Natural killer cell (primary cell): ENCODE measurements at regions not wholly inside any gene's neighbourhood (a gene's known extent, or its start where the extent isn't known, plus 50 kb on each side); places are given as distances from the start of the nearest gene placed in this dataset.

Experiments used
- ATAC-seq, 3 donors: fragments of 150-1000 bp in 2 of 3; fragments of 200-7000 bp in 1 of 3; cut with Tn5 transposase; 1 replicate in 1 of 3; 2 replicates in 2 of 3; pipeline ENCODE4 v1.10.0; 2021; ENCODE audit warnings: mild to moderate bottlenecking in 2 of 3, moderate library complexity in 2 of 3
- DNase-seq, 2 donors: peaks; one replicate each; pipeline versions ENCODE4 v3.0.0 to v3.0.0-alpha.2; 2013 to 2021; ENCODE audit warnings: mixed read lengths in 1 of 2
- H3K27ac ChIP-seq: one replicate; pipeline ENCODE4 v1.5.1; 2013; ENCODE audit warnings: mild to moderate bottlenecking, low read length
- H3K27me3 ChIP-seq: one replicate; pipeline ENCODE4 v1.6.1; 2013; ENCODE audit warnings: low read length; ENCODE audit not compliant: control insufficient read depth, insufficient read depth
- H3K36me3 ChIP-seq: one replicate; pipeline ENCODE4 v1.6.1; 2013; ENCODE audit warnings: low read length; ENCODE audit not compliant: control insufficient read depth, insufficient read depth
- H3K4me1 ChIP-seq: one replicate; pipeline ENCODE4 v1.6.1; 2013; ENCODE audit warnings: low read length; ENCODE audit not compliant: control insufficient read depth, insufficient read depth
- H3K4me3 ChIP-seq: one replicate; pipeline ENCODE4 v1.5.1; 2013; ENCODE audit warnings: low read length
- H3K9me3 ChIP-seq: one replicate; pipeline ENCODE4 v1.6.1; 2013; ENCODE audit warnings: low read length; ENCODE audit not compliant: control insufficient read depth, insufficient read depth
- H3K27ac Mint-ChIP-seq, 2 donors: one replicate each; pipeline ENCODE4 v1.8.0; 2022; ENCODE audit warnings: mild to moderate bottlenecking in 2 of 2, mixed read lengths in 2 of 2, moderate library complexity in 1 of 2
- H3K27me3 Mint-ChIP-seq, 2 donors: one replicate each; pipeline ENCODE4 v1.8.0; 2022; ENCODE audit warnings: low read depth in 2 of 2, mixed read lengths in 2 of 2
- H3K36me3 Mint-ChIP-seq: one replicate; pipeline ENCODE4 v1.8.0; 2022; ENCODE audit warnings: mixed read lengths
- H3K4me1 Mint-ChIP-seq, 2 donors: one replicate each; pipeline ENCODE4 v1.8.0; 2022; ENCODE audit warnings: mixed read lengths in 2 of 2
- H3K4me3 Mint-ChIP-seq: one replicate; pipeline ENCODE4 v1.8.0; 2022; ENCODE audit warnings: mild to moderate bottlenecking, moderate library complexity, mixed read lengths
- H3K9me3 Mint-ChIP-seq, 2 donors: one replicate each; pipeline ENCODE4 v1.8.0; 2022; ENCODE audit warnings: mixed read lengths in 2 of 2
- WGBS: methylation state at CpG from one replicate; pipeline ENCODE4 v1.1.7; 2013; ENCODE audit warnings: missing lambda C conversion rate; ENCODE audit not compliant: insufficient coverage; 5-methylcytosine and 5-hydroxymethylcytosine counted together
- intact Hi-C: fragments of 100-400 bp; cut with micrococcal nuclease; formaldehyde crosslinking; loops from one replicate; pipeline ENCODE4 v1.14.2; 2022
- TF ChIP-seq, protein P1 (sequence below): fragments of 200-600 bp; IDR thresholded peaks from one replicate; pipeline ENCODE4 v1.8.0; 2022; ENCODE audit warnings: antibody characterized with exemption

- Histone ChIP-seq H3K36me3 (no peaks in the 10 kb centered on the region), H3K27ac (no peak overlapping the region), H3K27me3 (no peaks in the 10 kb centered on the region), H3K9me3 (no peaks in the 10 kb centered on the region), H3K4me3 (no peak overlapping the region), H3K4me1 (no peaks in the 10 kb centered on the region)
- no peak overlapping the region for H3K4me3 Mint-ChIP-seq
- H3K27me3 Mint-ChIP-seq: peaks cover 4 to 14% of the 10 kb centered on the region in 2 donors
- H3K9me3 Mint-ChIP-seq: no peaks in the 10 kb centered on the region
- ATAC-seq (no peak), DNase-seq (no peak)
- no peak overlapping the region for H3K27ac Mint-ChIP-seq
- TF ChIP-seq, protein P1, sequence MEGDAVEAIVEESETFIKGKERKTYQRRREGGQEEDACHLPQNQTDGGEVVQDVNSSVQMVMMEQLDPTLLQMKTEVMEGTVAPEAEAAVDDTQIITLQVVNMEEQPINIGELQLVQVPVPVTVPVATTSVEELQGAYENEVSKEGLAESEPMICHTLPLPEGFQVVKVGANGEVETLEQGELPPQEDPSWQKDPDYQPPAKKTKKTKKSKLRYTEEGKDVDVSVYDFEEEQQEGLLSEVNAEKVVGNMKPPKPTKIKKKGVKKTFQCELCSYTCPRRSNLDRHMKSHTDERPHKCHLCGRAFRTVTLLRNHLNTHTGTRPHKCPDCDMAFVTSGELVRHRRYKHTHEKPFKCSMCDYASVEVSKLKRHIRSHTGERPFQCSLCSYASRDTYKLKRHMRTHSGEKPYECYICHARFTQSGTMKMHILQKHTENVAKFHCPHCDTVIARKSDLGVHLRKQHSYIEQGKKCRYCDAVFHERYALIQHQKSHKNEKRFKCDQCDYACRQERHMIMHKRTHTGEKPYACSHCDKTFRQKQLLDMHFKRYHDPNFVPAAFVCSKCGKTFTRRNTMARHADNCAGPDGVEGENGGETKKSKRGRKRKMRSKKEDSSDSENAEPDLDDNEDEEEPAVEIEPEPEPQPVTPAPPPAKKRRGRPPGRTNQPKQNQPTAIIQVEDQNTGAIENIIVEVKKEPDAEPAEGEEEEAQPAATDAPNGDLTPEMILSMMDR: no peak
- 75% methylated on average over 5 of the region's 5 CpGs for WGBS
- no peaks in the 10 kb centered on the region for H3K4me1 Mint-ChIP-seq
- intact Hi-C loops: no loop called here
- peaks cover 5% of the 10 kb centered on the region for H3K36me3 Mint-ChIP-seq
Observed at GRCh38 chr15:29550834-29551465, 271.3 kb downstream of the TJP1 start.

- DNase-seq: no peak
- H3K9me3 Mint-ChIP-seq: no peaks in the 10 kb centered on the region
- intact Hi-C loops: no loop called here
- peaks cover 7% of the 10 kb centered on the region for H3K36me3 Mint-ChIP-seq
- no peak overlapping the region for H3K4me3 Mint-ChIP-seq
- peaks cover 4 to 18% of the 10 kb centered on the region in 2 donors for H3K27me3 Mint-ChIP-seq
- ATAC-seq: no peak
- H3K4me1 ChIP-seq: no peaks in the 10 kb centered on the region
- no peaks in the 10 kb centered on the region for H3K27me3 ChIP-seq
- no peaks in the 10 kb centered on the region for H3K4me1 Mint-ChIP-seq
- no peak overlapping the region for H3K27ac Mint-ChIP-seq
- no peaks in the 10 kb centered on the region for H3K9me3 ChIP-seq
- H3K27ac ChIP-seq: no peak overlapping the region
- H3K36me3 ChIP-seq: no peaks in the 10 kb centered on the region
- TF ChIP-seq, protein P1: no peak
- WGBS: 80% methylated on average over 2 of the region's 2 CpGs
- no peak overlapping the region for H3K4me3 ChIP-seq
Observed at GRCh38 chr15:29548006-29548405, 274.3 kb downstream of the TJP1 start.

DNA sequence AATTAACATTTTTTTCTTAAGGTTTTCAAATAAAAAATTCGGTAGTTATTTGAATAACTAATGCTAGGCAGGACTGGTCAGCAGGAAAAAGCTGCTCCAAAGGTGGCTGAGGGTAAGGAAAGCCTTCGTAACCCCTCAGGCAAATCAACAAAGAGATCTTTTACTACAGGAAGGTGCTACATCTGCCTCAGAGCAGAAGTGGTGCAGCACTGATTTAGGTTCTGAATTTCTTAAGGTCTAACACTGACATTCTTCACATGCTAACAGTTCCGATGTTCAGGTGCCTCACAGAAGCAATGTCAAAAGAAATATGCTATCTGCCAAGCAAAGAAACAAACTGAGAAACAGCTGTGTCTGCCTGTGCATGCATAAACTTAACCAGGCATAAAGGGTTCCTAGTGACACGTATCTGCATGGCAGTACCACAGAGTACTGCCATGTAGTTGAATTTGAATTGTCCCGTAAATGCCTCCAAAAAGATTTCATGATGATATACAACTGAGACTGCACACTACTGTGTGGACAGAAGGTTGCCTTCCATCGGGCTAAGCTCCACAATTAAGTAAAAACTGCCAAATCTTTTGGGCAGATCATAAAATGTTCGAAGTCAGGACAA lies 275.0 kb upstream of the NSMCE3 start:
- TF ChIP-seq, protein P1: no peak
- H3K36me3 ChIP-seq: no peaks in the 10 kb centered on the region
- no peak overlapping the region for H3K27ac ChIP-seq
- no peaks in the 10 kb centered on the region for H3K9me3 ChIP-seq
- Mint-ChIP-seq H3K36me3 (peaks cover 7% of the 10 kb centered on the region), H3K4me3 (no peak overlapping the region), H3K9me3 (peaks cover 0 to 2% of the 10 kb centered on the region in 2 donors), H3K27me3 (peaks cover 12 to 21% of the 10 kb centered on the region in 2 donors), H3K4me1 (no peaks in the 10 kb centered on the region), H3K27ac (no peak overlapping the region)
- H3K4me3 ChIP-seq: no peak overlapping the region
- ATAC-seq (no peak), DNase-seq (no peak)
- no peaks in the 10 kb centered on the region for H3K27me3 ChIP-seq
- no peaks in the 10 kb centered on the region for H3K4me1 ChIP-seq
- 83% methylated on average over 6 of the region's 7 CpGs for WGBS
- intact Hi-C loops: no loop called here

GRCh38 chr15:29542994-29543393 lies 273.4 kb upstream of the NSMCE3 start:
- no peaks in the 10 kb centered on the region for H3K9me3 ChIP-seq
- TF ChIP-seq, protein P1: no peak
- H3K4me3 ChIP-seq: no peak overlapping the region
- H3K4me1 ChIP-seq: no peaks in the 10 kb centered on the region
- no peaks in the 10 kb centered on the region for H3K27me3 ChIP-seq
- 80% methylated on average over 1 of the region's 1 CpG for WGBS
- no peaks in the 10 kb centered on the region for H3K36me3 ChIP-seq
- H3K27ac ChIP-seq: no peak overlapping the region
- H3K27me3 Mint-ChIP-seq: peaks cover 12 to 21% of the 10 kb centered on the region in 2 donors
- DNase-seq (no peak), ATAC-seq (no peak)
- H3K4me1 Mint-ChIP-seq: no peaks in the 10 kb centered on the region
- intact Hi-C loops: no loop called here
- peaks cover 0 to 2% of the 10 kb centered on the region in 2 donors for H3K9me3 Mint-ChIP-seq
- H3K27ac Mint-ChIP-seq: no peak overlapping the region
- H3K4me3 Mint-ChIP-seq: no peak overlapping the region
- H3K36me3 Mint-ChIP-seq: peaks cover 7% of the 10 kb centered on the region
